GM10266 (cell line): ENCODE measurements at regions not wholly inside any gene's neighbourhood (a gene's known extent, or its start where the extent isn't known, plus 50 kb on each side); places are given as distances from the start of the nearest gene placed in this dataset.

ENCODE experiments used
- DNase-seq: peaks from one replicate; pipeline ENCODE4 v3.0.0; 2012; ENCODE audit errors: extremely low spot score
- TF ChIP-seq, protein P1 (sequence below): IDR thresholded peaks from 2 replicates; pipeline ENCODE4 v1.5.1; 2012; ENCODE audit warnings: mild to moderate bottlenecking, low read depth; ENCODE audit not compliant: control insufficient read depth, insufficient read depth; ENCODE audit errors: missing control alignments

DNA sequence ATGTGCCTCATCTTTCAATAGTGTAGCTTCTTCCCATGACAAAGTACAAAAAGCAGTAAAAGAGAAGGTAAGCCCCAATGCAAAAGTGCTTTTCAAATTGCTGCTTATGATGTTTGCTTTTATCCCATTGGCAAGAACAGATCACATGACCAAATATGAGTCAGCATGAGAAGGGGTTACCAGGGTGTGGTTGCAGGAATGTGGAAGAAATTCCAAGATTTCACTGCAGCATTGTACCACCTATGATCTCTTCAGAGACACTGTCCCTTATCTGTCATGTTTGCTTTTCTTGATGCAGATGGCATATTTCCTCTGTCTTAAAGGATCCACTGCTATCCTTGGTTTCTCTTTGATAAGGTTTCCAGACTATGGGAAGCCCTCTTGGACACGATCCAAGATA, 1006.9 kb upstream of the PRMT6 start:
- TF ChIP-seq, protein P1, sequence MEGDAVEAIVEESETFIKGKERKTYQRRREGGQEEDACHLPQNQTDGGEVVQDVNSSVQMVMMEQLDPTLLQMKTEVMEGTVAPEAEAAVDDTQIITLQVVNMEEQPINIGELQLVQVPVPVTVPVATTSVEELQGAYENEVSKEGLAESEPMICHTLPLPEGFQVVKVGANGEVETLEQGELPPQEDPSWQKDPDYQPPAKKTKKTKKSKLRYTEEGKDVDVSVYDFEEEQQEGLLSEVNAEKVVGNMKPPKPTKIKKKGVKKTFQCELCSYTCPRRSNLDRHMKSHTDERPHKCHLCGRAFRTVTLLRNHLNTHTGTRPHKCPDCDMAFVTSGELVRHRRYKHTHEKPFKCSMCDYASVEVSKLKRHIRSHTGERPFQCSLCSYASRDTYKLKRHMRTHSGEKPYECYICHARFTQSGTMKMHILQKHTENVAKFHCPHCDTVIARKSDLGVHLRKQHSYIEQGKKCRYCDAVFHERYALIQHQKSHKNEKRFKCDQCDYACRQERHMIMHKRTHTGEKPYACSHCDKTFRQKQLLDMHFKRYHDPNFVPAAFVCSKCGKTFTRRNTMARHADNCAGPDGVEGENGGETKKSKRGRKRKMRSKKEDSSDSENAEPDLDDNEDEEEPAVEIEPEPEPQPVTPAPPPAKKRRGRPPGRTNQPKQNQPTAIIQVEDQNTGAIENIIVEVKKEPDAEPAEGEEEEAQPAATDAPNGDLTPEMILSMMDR = no peak
- no peak for DNase-seq

- no peak for DNase-seq
- TF ChIP-seq, protein P1 = no peak
Measured at GRCh38 chr1:106055855-106056254, 1000.6 kb upstream of the PRMT6 start.

- TF ChIP-seq, protein P1 = no peak
- no peak for DNase-seq
Measured at GRCh38 chr1:106061586-106062495, 994.6 kb upstream of the PRMT6 start.

DNA sequence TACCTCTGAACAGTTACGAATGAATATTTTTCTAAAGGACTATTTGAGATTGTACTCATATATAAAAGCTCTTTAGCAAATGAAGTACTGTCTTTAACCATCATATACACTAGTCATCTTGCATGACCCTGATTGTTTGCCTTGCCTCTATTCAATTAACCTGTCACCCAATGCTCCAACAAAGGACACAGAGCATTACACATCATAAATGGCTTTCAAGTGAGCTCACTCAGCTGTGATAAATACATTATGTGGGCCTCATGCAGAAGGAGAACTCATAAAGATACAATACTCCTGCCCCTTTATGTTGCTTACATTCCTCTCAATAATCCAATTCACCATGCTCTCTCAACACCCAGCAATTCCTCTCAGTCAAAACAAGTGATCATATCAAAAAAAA, 993.0 kb upstream of the PRMT6 start:
- DNase-seq = no peak
- TF ChIP-seq, protein P1 = no peak

GRCh38 chr1:106072909-106073600, 983.4 kb upstream of the PRMT6 start:
- TF ChIP-seq, protein P1 = no peak
- DNase-seq = no peak

DNA sequence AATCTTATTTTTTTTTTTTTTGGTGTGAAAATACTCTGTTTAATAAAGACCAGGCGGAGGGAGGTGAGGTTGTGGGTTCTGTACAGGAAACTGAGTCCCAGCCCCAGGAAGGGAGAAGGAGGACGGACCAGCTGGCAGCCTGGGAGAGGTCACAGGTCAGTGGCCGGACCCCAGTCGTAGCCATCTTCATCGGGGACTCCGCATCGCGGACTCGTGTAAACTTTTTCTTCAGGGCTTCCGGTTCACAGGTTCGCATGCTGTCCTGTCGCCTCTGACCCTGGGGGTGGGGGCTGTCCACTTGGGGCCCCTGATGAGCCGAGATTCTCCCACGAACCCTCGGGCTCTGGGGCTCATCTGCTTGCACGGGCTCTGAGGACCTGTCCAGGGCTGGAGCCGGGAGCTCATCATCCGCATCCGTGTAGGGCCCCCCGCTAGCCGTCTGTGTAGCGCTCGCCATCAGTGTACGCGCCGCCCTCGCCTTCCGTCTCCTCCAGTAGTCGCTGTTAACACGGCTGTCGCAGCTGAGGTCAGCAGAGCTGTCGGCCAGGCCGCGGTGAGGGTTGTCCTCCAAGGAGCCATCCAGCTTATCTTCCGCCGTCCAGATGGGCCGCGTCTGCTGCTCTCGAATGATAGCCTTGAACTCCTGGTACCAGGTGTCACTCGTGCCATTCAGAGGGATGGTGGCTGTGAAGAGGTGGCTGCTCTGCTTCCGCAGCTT, 975.7 kb upstream of the PRMT6 start:
- DNase-seq = no peak
- TF ChIP-seq, protein P1 = no peak

DNA sequence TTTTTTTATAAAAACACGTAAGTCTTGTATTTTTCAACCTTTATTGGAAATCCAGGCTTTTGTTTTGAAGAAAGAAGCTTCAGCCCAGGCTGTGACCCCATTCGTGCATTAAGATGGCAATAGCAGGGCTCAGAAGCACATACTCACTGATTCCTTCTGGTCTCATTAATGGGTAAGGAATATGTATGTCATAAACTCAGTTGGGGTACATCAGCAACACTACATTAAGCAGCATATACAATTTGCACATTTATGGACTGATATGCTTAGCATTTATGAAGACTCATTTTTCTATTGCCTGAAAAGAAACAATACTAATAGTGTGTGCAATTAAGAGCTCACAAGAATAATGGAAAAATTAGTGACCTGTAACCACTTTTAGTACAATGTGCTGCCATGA, 945.4 kb upstream of the PRMT6 start:
- no peak for DNase-seq

More for the DNA sequence above, 945.4 kb upstream of the PRMT6 start:
- TF ChIP-seq, protein P1 = no peak
